ENCODE measurements at regions not wholly inside any gene's neighbourhood (a gene's known extent, or its start where the extent isn't known, plus 50 kb on each side); places are given as distances from the start of the nearest gene placed in this dataset.
"Not testable (repeated sequence)": the region's sequence is repeated elsewhere in the genome, so short reads cannot be mapped to it uniquely, and the experiment has no call there.

- H3K27me3 ChIP-seq (ENCODE audit: low read depth), result no peaks in the 10 kb centered on the region
- in situ Hi-C loops (cut with MboI; ENCODE audit: low sequenced_read_pairs), result no loop called here
- H3K4me3 ChIP-seq, result no peak overlapping the region
- H3K4me1 ChIP-seq, result no peaks in the 10 kb centered on the region
- H3K9me3 ChIP-seq, result no peaks in the 10 kb centered on the region
- H3K36me3 ChIP-seq (replicated peaks), result no peaks in the 10 kb centered on the region
- no peak for DNase-seq (ENCODE audit: low spot score in 2 of 2)
Observed at GRCh38 chrX:128616933-128617332, 564.7 kb upstream of the ACTRT1 start.

GRCh38 chrX:128606817-128607216 lies 554.6 kb upstream of the ACTRT1 start:
- in situ Hi-C loops (cut with MboI; ENCODE audit: low sequenced_read_pairs); H3K4me1 ChIP-seq; H3K9me3 ChIP-seq; H3K4me3 ChIP-seq; H3K27me3 ChIP-seq (ENCODE audit: low read depth); DNase-seq (ENCODE audit: low spot score in 2 of 2); H3K36me3 ChIP-seq (replicated peaks): not testable (repeated sequence)

- H3K4me1 ChIP-seq; DNase-seq (ENCODE audit: low spot score in 2 of 2); H3K4me3 ChIP-seq; H3K36me3 ChIP-seq (replicated peaks); H3K9me3 ChIP-seq; in situ Hi-C loops (cut with MboI; ENCODE audit: low sequenced_read_pairs); H3K27me3 ChIP-seq (ENCODE audit: low read depth): not testable (repeated sequence)
Observed at GRCh38 chrX:128606357-128606756, 554.2 kb upstream of the ACTRT1 start.

GRCh38 chrX:128601706-128602105 lies 549.5 kb upstream of the ACTRT1 start:
- H3K4me1 ChIP-seq, result no peaks in the 10 kb centered on the region
- DNase-seq (ENCODE audit: low spot score in 2 of 2), result no peak
- no peaks in the 10 kb centered on the region for H3K27me3 ChIP-seq (ENCODE audit: low read depth)
- no peaks in the 10 kb centered on the region for H3K36me3 ChIP-seq (replicated peaks)
- H3K9me3 ChIP-seq, result no peaks in the 10 kb centered on the region
- no peak overlapping the region for H3K4me3 ChIP-seq
- in situ Hi-C loops (cut with MboI; ENCODE audit: low sequenced_read_pairs), result no loop called here

- DNase-seq (ENCODE audit: low spot score in 2 of 2), result no peak
- Histone ChIP-seq H3K27me3 (ENCODE audit: low read depth) (no peaks in the 10 kb centered on the region), H3K36me3 (replicated peaks) (no peaks in the 10 kb centered on the region), H3K4me1 (no peaks in the 10 kb centered on the region), H3K4me3 (no peak overlapping the region), H3K9me3 (no peaks in the 10 kb centered on the region)
- in situ Hi-C loops (cut with MboI; ENCODE audit: low sequenced_read_pairs), result no loop called here
Observed at GRCh38 chrX:128599632-128600031, 547.4 kb upstream of the ACTRT1 start.

GRCh38 chrX:128582036-128582435 lies 529.8 kb upstream of the ACTRT1 start:
- no peak for DNase-seq (ENCODE audit: low spot score in 2 of 2)
- in situ Hi-C loops (cut with MboI; ENCODE audit: low sequenced_read_pairs), result no loop called here
- no peaks in the 10 kb centered on the region for H3K27me3 ChIP-seq (ENCODE audit: low read depth)

GRCh38 chrX:128581615-128582014 lies 529.4 kb upstream of the ACTRT1 start:
- no peaks in the 10 kb centered on the region for H3K9me3 ChIP-seq
- H3K4me1 ChIP-seq, result no peaks in the 10 kb centered on the region
- H3K4me3 ChIP-seq, result no peak overlapping the region
- H3K27me3 ChIP-seq (ENCODE audit: low read depth), result no peaks in the 10 kb centered on the region
- in situ Hi-C loops (cut with MboI; ENCODE audit: low sequenced_read_pairs), result no loop called here
- DNase-seq (ENCODE audit: low spot score in 2 of 2), result no peak
- no peaks in the 10 kb centered on the region for H3K36me3 ChIP-seq (replicated peaks)

More at GRCh38 chrX:128582036-128582435, 529.8 kb upstream of the ACTRT1 start:
- Histone ChIP-seq H3K4me3 (no peak overlapping the region), H3K9me3 (no peaks in the 10 kb centered on the region), H3K36me3 (replicated peaks) (no peaks in the 10 kb centered on the region), H3K4me1 (no peaks in the 10 kb centered on the region)

- no peak for DNase-seq (ENCODE audit: low spot score in 2 of 2)
- H3K27me3 ChIP-seq (ENCODE audit: low read depth), result no peaks in the 10 kb centered on the region
- H3K4me3 ChIP-seq, result no peak overlapping the region
- H3K36me3 ChIP-seq (replicated peaks), result no peaks in the 10 kb centered on the region
- no peaks in the 10 kb centered on the region for H3K4me1 ChIP-seq
- in situ Hi-C loops (cut with MboI; ENCODE audit: low sequenced_read_pairs), result no loop called here
- no peaks in the 10 kb centered on the region for H3K9me3 ChIP-seq
Observed at GRCh38 chrX:128543114-128543513, 490.9 kb upstream of the ACTRT1 start.

GRCh38 chrX:128518508-128518907 lies 466.3 kb upstream of the ACTRT1 start:
- no peak for DNase-seq (ENCODE audit: low spot score in 2 of 2)
- Histone ChIP-seq H3K9me3 (no peaks in the 10 kb centered on the region), H3K27me3 (ENCODE audit: low read depth) (no peaks in the 10 kb centered on the region), H3K4me3 (no peak overlapping the region), H3K4me1 (no peaks in the 10 kb centered on the region), H3K36me3 (replicated peaks) (no peaks in the 10 kb centered on the region)
- in situ Hi-C loops (cut with MboI; ENCODE audit: low sequenced_read_pairs), result no loop called here

GRCh38 chrX:128517691-128518090 lies 465.5 kb upstream of the ACTRT1 start:
- in situ Hi-C loops (cut with MboI; ENCODE audit: low sequenced_read_pairs), result no loop called here
- no peaks in the 10 kb centered on the region for H3K27me3 ChIP-seq (ENCODE audit: low read depth)

GRCh38 chrX:128504496-128504895 lies 452.3 kb upstream of the ACTRT1 start:
- no peak for DNase-seq (ENCODE audit: low spot score in 2 of 2)
- no peaks in the 10 kb centered on the region for H3K27me3 ChIP-seq (ENCODE audit: low read depth)
- no peaks in the 10 kb centered on the region for H3K4me1 ChIP-seq
- no peaks in the 10 kb centered on the region for H3K9me3 ChIP-seq
- no peak overlapping the region for H3K4me3 ChIP-seq
- in situ Hi-C loops (cut with MboI; ENCODE audit: low sequenced_read_pairs), result no loop called here
- no peaks in the 10 kb centered on the region for H3K36me3 ChIP-seq (replicated peaks)

More at GRCh38 chrX:128517691-128518090, 465.5 kb upstream of the ACTRT1 start:
- Histone ChIP-seq H3K9me3 (no peaks in the 10 kb centered on the region), H3K36me3 (replicated peaks) (no peaks in the 10 kb centered on the region), H3K4me3 (no peak overlapping the region), H3K4me1 (no peaks in the 10 kb centered on the region)
- no peak for DNase-seq (ENCODE audit: low spot score in 2 of 2)

GRCh38 chrX:128464116-128464515 lies 411.9 kb upstream of the ACTRT1 start:
- Histone ChIP-seq H3K4me3 (no peak overlapping the region), H3K27me3 (ENCODE audit: low read depth) (no peaks in the 10 kb centered on the region), H3K4me1 (no peaks in the 10 kb centered on the region), H3K36me3 (replicated peaks) (no peaks in the 10 kb centered on the region), H3K9me3 (no peaks in the 10 kb centered on the region)
- in situ Hi-C loops (cut with MboI; ENCODE audit: low sequenced_read_pairs), result no loop called here
- no peak for DNase-seq (ENCODE audit: low spot score in 2 of 2)

- Histone ChIP-seq H3K4me3 (no peak overlapping the region), H3K27me3 (ENCODE audit: low read depth) (no peaks in the 10 kb centered on the region), H3K9me3 (no peaks in the 10 kb centered on the region), H3K36me3 (replicated peaks) (no peaks in the 10 kb centered on the region), H3K4me1 (no peaks in the 10 kb centered on the region)
- in situ Hi-C loops (cut with MboI; ENCODE audit: low sequenced_read_pairs), result no loop called here
- no peak for DNase-seq (ENCODE audit: low spot score in 2 of 2)
Observed at GRCh38 chrX:128460835-128461234, 408.6 kb upstream of the ACTRT1 start.

GRCh38 chrX:128458888-128459287 lies 406.7 kb upstream of the ACTRT1 start:
- in situ Hi-C loops (cut with MboI; ENCODE audit: low sequenced_read_pairs), result no loop called here
- no peak for DNase-seq (ENCODE audit: low spot score in 2 of 2)

GRCh38 chrX:128457674-128458073 lies 405.5 kb upstream of the ACTRT1 start:
- Histone ChIP-seq H3K4me1 (no peaks in the 10 kb centered on the region), H3K36me3 (replicated peaks) (no peaks in the 10 kb centered on the region), H3K27me3 (ENCODE audit: low read depth) (no peaks in the 10 kb centered on the region), H3K4me3 (no peak overlapping the region), H3K9me3 (no peaks in the 10 kb centered on the region)
- in situ Hi-C loops (cut with MboI; ENCODE audit: low sequenced_read_pairs), result no loop called here
- no peak for DNase-seq (ENCODE audit: low spot score in 2 of 2)

More at GRCh38 chrX:128458888-128459287, 406.7 kb upstream of the ACTRT1 start:
- Histone ChIP-seq H3K27me3 (ENCODE audit: low read depth) (no peaks in the 10 kb centered on the region), H3K4me1 (no peaks in the 10 kb centered on the region), H3K36me3 (replicated peaks) (no peaks in the 10 kb centered on the region), H3K9me3 (no peaks in the 10 kb centered on the region), H3K4me3 (no peak overlapping the region)
